CD4-positive, CD25-positive, alpha-beta regulatory T cell (primary cell): ENCODE measurements at regions not wholly inside any gene's neighbourhood (a gene's known extent, or its start where the extent isn't known, plus 50 kb on each side); places are given as distances from the start of the nearest gene placed in this dataset.
"Not testable (repeated sequence)": the region's sequence is repeated elsewhere in the genome, so short reads cannot be mapped to it uniquely, and the experiment has no call there.

Experiments used
- ATAC-seq, 2 donors: fragments of 150-1000 bp; cut with Tn5 transposase; one replicate each; pipeline ENCODE4 v1.10.0; 2021; ENCODE audit warnings: low read depth in 2 of 2, moderate number of reproducible peaks in 2 of 2, moderate library complexity in 1 of 2
- DNase-seq, 3 donors: peaks; one replicate each; pipeline versions ENCODE4 v3.0.0 to v3.0.0-alpha.2; 2012 to 2022; ENCODE audit warnings: mixed read lengths in 1 of 3
- H3K27ac ChIP-seq: one replicate; pipeline ENCODE4 v1.7.0; 2013; ENCODE audit warnings: mild to moderate bottlenecking, low read length; ENCODE audit not compliant: insufficient read depth, poor library complexity, severe bottlenecking
- H3K27me3 ChIP-seq: one replicate; pipeline ENCODE4 v1.7.0; 2013; ENCODE audit warnings: low read length; ENCODE audit not compliant: control insufficient read depth, insufficient read depth
- H3K36me3 ChIP-seq: one replicate; pipeline ENCODE4 v1.7.0; 2013; ENCODE audit warnings: mild to moderate bottlenecking, low read length, moderate library complexity; ENCODE audit not compliant: control insufficient read depth, insufficient read depth
- H3K4me1 ChIP-seq: 2 replicates; pipeline ENCODE4 v1.7.0; 2013; ENCODE audit warnings: mild to moderate bottlenecking, low read length; ENCODE audit not compliant: insufficient read depth, control insufficient read depth, poor library complexity, severe bottlenecking
- H3K4me3 ChIP-seq: one replicate; pipeline ENCODE4 v1.7.0; 2013; ENCODE audit warnings: low read depth, mild to moderate bottlenecking, low read length, moderate library complexity
- H3K9me3 ChIP-seq, 2 experiments: 1 replicate in 1 of 2; 2 replicates in 1 of 2; pipeline ENCODE4 v1.7.0; 2013; ENCODE audit warnings: low read length in 2 of 2, mild to moderate bottlenecking in 1 of 2, moderate library complexity in 1 of 2; ENCODE audit not compliant: control insufficient read depth in 2 of 2
- H3K27ac Mint-ChIP-seq, 3 donors: one replicate each; pipeline ENCODE4 v1.8.0; 2020 to 2022; ENCODE audit warnings: mild to moderate bottlenecking in 3 of 3, mixed read lengths in 3 of 3, moderate library complexity in 2 of 3
- H3K27me3 Mint-ChIP-seq: one replicate; pipeline ENCODE4 v1.8.0; 2022; ENCODE audit warnings: mild to moderate bottlenecking, mixed read lengths
- H3K36me3 Mint-ChIP-seq: one replicate; pipeline ENCODE4 v1.8.0; 2020; ENCODE audit warnings: mixed read lengths
- H3K4me1 Mint-ChIP-seq, 4 donors: one replicate each; pipeline ENCODE4 v1.8.0; 2020 to 2022; ENCODE audit warnings: mixed read lengths in 4 of 4, mild to moderate bottlenecking in 1 of 4
- H3K4me3 Mint-ChIP-seq, 4 donors: one replicate each; pipeline ENCODE4 v1.8.0; 2020 to 2022; ENCODE audit warnings: mild to moderate bottlenecking in 4 of 4, mixed read lengths in 4 of 4, moderate library complexity in 3 of 4
- H3K9me3 Mint-ChIP-seq, 7 donors: one replicate each; pipeline ENCODE4 v1.8.0; 2020 to 2022; ENCODE audit warnings: mixed read lengths in 7 of 7, mild to moderate bottlenecking in 3 of 7, moderate library complexity in 2 of 7

DNA sequence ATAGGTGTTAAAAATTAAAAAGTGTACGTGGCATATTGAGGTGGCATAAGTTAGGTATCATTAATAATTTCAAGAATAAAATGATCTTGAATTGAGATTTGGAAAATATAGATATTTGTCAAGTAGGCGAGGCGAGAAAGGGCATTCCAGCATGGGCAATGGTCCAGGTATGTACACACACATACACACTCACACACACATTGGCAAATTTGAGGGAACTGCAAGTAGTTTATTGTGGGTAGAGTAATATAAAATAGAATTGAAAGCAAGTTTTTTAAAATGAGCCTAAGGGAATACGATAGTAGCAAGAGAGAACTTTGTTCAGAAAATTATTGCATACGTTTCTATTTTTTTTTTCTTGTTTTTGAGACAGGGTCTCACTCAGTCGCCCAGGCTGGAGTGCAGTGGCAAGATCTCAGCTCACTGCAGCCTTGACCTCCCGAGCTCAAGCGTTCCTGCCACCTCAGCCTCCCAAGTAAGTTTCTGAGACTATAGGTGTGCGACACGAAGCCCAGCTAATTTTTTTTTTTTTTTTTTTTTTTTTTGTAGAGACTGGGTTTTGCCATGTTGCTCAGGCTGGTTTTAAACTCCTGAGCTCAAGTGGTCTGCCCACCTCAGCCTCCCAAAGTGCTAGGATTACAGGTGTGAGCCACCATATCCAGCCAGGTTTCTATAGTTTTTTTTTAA is 96.7 kb upstream of the SLC39A10 start:
- Histone ChIP-seq H3K27me3 (no peaks in the 10 kb centered on the region), H3K36me3 (no peaks in the 10 kb centered on the region), H3K27ac (peak overlapping the region; percentile 89), H3K4me1 (peaks cover 95% of the 10 kb centered on the region), H3K4me3 (peak overlapping the region; percentile 77), H3K9me3 (no peaks in the 10 kb centered on the region)
- Mint-ChIP-seq H3K27me3 (no peaks in the 10 kb centered on the region), H3K4me1 (peaks cover 48 to 80% (median 60%) of the 10 kb centered on the region in 4 donors), H3K36me3 (no peaks in the 10 kb centered on the region), H3K4me3 (peak overlapping the region; percentile 71 to 86 (median 84)), H3K27ac (peak overlapping the region; percentile 92 to 100 (median 98)), H3K9me3 (peaks cover 0 to 5% (median 1%) of the 10 kb centered on the region in 7 donors)
- ATAC-seq (no peak), DNase-seq (no peak)

DNA sequence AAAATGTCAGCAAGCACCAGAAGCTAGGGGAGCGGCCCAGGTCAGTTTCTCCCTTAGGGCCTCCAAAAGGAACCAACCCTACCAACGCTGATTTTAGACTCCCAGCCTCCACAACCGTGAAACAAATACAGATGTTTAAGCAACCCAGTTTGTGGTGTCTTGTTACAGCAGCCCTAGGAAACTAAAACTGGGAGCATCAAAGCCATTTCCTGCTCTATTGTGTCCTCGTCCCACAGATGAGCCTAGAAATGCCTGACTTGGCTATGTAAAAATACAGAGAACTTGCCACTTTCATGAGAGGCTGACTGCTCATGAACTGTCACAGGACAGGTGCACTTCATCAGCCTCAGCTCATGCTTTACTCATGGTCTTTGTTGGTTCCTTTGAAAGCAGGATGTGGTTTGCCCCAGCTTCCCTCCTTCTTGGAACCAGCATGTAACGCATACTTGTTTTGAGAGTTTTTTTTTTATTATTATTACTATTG is 97.6 kb upstream of the SLC39A10 start:
- H3K36me3 ChIP-seq: no peaks in the 10 kb centered on the region
- Mint-ChIP-seq H3K4me3 (peak overlapping the region; percentile 71 to 86 (median 84)), H3K4me1 (peaks cover 44 to 76% (median 56%) of the 10 kb centered on the region in 4 donors), H3K27ac (peak overlapping the region; percentile 92 to 100 (median 98)), H3K36me3 (no peaks in the 10 kb centered on the region), H3K27me3 (no peaks in the 10 kb centered on the region), H3K9me3 (peaks cover 0 to 5% (median 0%) of the 10 kb centered on the region in 7 donors)
- DNase-seq (peak; percentile 68 to 99 (median 90)), ATAC-seq (peak; percentile 87 to 89)
- H3K4me3 ChIP-seq: peak overlapping the region; percentile 77
- H3K9me3 ChIP-seq: no peaks in the 10 kb centered on the region
- no peaks in the 10 kb centered on the region for H3K27me3 ChIP-seq
- H3K4me1 ChIP-seq: peaks cover 86% of the 10 kb centered on the region
- peak overlapping the region; percentile 89 for H3K27ac ChIP-seq

GRCh38 chr2:195555971-195556370 is 101.1 kb upstream of the SLC39A10 start:
- Mint-ChIP-seq H3K27me3 (no peaks in the 10 kb centered on the region), H3K36me3 (no peaks in the 10 kb centered on the region), H3K4me3 (peak overlapping the region in 1 of 4 donors; percentile 36), H3K4me1 (peaks cover 28 to 67% (median 55%) of the 10 kb centered on the region in 4 donors), H3K27ac (peak overlapping the region in 2 of 3 donors; percentile 46 to 58), H3K9me3 (peaks cover 0 to 5% (median 0%) of the 10 kb centered on the region in 7 donors)
- no peak overlapping the region for H3K27ac ChIP-seq
- H3K4me3 ChIP-seq: peak overlapping the region; percentile 23
- ATAC-seq (no peak), DNase-seq (no peak)
- H3K4me1 ChIP-seq: peaks cover 63% of the 10 kb centered on the region
- H3K36me3 ChIP-seq: no peaks in the 10 kb centered on the region
- H3K9me3 ChIP-seq: no peaks in the 10 kb centered on the region
- H3K27me3 ChIP-seq: no peaks in the 10 kb centered on the region

- Histone ChIP-seq H3K27me3 (no peaks in the 10 kb centered on the region), H3K9me3 (no peaks in the 10 kb centered on the region), H3K4me1 (peaks cover 29% of the 10 kb centered on the region), H3K36me3 (no peaks in the 10 kb centered on the region), H3K4me3 (peak overlapping the region; percentile 52), H3K27ac (no peak overlapping the region)
- peak in 1 of 3 donors; percentile 41 for DNase-seq
- Mint-ChIP-seq H3K27me3 (no peaks in the 10 kb centered on the region), H3K9me3 (peaks cover 0 to 4% (median 2%) of the 10 kb centered on the region in 7 donors), H3K4me1 (peaks cover 5 to 54% (median 38%) of the 10 kb centered on the region in 4 donors), H3K27ac (peak overlapping the region; percentile 84 to 95 (median 85)), H3K4me3 (peak overlapping the region in 3 of 4 donors; percentile 8 to 73 (median 64)), H3K36me3 (peaks cover 11% of the 10 kb centered on the region)
- no peak for ATAC-seq
These were observed 104.4 kb upstream of the SLC39A10 start for GRCh38 chr2:195552581-195552980.

DNA sequence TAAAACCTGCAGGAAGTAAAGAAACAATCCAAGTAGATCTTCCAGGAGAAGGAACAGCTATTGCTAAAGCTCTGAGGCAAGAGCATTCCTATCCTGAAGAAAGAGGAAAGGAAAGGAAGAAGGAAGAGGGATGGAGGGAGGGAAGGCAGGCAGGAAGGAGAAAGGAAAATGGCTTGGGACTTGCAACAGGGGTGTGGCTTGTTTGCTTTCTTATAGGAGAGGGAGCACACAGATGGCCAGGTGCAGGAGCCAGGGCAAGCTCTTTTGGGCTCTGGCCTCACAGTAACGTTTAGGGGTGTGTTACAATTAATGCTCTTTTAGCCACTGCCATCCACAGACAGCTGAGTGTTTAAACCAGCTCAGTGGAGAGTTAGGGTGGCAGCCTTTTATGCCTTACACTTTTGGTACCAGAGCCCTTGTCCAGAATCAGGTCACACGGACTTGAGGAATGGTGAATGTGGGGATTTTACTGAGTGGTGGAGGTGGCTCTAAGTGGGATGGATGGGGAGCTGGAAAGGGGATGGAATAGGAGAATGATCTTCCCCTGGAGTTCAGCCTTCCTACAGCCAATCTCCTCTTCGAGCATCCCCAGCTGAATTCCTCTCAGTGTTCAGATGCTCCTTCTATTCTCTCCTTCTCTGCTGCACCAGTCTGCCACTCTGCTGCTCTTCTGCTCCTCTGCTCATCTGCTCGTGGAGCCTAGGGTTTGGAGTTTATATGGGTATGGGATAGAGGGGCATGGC is 108.7 kb upstream of the SLC39A10 start:
- Histone ChIP-seq H3K4me1 (peaks cover 14% of the 10 kb centered on the region), H3K36me3 (no peaks in the 10 kb centered on the region), H3K9me3 (no peaks in the 10 kb centered on the region), H3K4me3 (no peak overlapping the region), H3K27me3 (no peaks in the 10 kb centered on the region), H3K27ac (no peak overlapping the region)
- H3K4me1 Mint-ChIP-seq: peaks cover 12 to 49% (median 28%) of the 10 kb centered on the region in 4 donors
- H3K4me3 Mint-ChIP-seq: peak overlapping the region in 1 of 4 donors; percentile 24
- no peaks in the 10 kb centered on the region for H3K27me3 Mint-ChIP-seq
- H3K36me3 Mint-ChIP-seq: peaks cover 11% of the 10 kb centered on the region
- ATAC-seq: no peak
- H3K9me3 Mint-ChIP-seq: peaks cover 2 to 6% (median 3%) of the 10 kb centered on the region in 7 donors
- H3K27ac Mint-ChIP-seq: peak overlapping the region; percentile 4 to 98 (median 42)
- DNase-seq: no peak

- H3K4me3 ChIP-seq, H3K27ac Mint-ChIP-seq, H3K27me3 Mint-ChIP-seq, H3K36me3 ChIP-seq, DNase-seq, H3K27ac ChIP-seq, H3K9me3 Mint-ChIP-seq, H3K27me3 ChIP-seq, ATAC-seq, H3K9me3 ChIP-seq, H3K4me3 Mint-ChIP-seq: not testable (repeated sequence)
- H3K36me3 Mint-ChIP-seq: peaks cover 11% of the 10 kb centered on the region
- H3K4me1 ChIP-seq: peaks cover 12% of the 10 kb centered on the region
- peaks cover 8 to 50% (median 30%) of the 10 kb centered on the region in 4 donors for H3K4me1 Mint-ChIP-seq
These were observed 109.7 kb upstream of the SLC39A10 start for GRCh38 chr2:195547268-195547840.

DNA sequence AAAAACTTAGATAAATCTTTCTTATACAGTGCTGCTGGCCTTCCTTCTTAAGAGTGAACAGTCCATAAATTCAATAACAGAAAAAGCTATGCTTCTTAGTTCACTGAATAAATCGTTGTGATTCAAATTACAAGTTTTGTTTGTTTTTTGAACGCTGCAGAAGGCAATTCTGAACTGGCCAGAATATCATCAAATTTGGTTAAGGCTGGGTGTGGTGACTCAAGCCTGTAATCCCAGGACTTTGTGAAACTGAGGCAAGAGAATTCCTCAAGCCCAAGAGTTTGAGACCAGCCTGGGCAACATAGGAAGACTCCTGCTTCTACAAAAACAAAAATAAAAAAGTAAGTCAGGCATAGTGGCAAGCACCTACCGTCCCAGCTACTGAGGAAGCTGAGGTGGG is 111.2 kb upstream of the SLC39A10 start:
- peaks cover 11% of the 10 kb centered on the region for H3K36me3 Mint-ChIP-seq
- Histone ChIP-seq H3K27me3 (no peaks in the 10 kb centered on the region), H3K36me3 (no peaks in the 10 kb centered on the region), H3K9me3 (no peaks in the 10 kb centered on the region), H3K4me1 (peaks cover 12% of the 10 kb centered on the region), H3K4me3 (no peak overlapping the region), H3K27ac (no peak overlapping the region)
- ATAC-seq (no peak), DNase-seq (no peak)
- H3K27ac Mint-ChIP-seq: peak overlapping the region in 1 of 3 donors; percentile 25
- no peaks in the 10 kb centered on the region for H3K27me3 Mint-ChIP-seq
- peaks cover 2 to 9% (median 6%) of the 10 kb centered on the region in 7 donors for H3K9me3 Mint-ChIP-seq
- H3K4me1 Mint-ChIP-seq: peaks cover 7 to 53% (median 28%) of the 10 kb centered on the region in 4 donors
- H3K4me3 Mint-ChIP-seq: no peak overlapping the region
